ENCODE measurements at regions not wholly inside any gene's neighbourhood (a gene's known extent, or its start where the extent isn't known, plus 50 kb on each side); places are given as distances from the start of the nearest gene placed in this dataset.

GRCh38 chr10:30176182-30176581, 116.8 kb upstream of the JCAD start:
- Histone ChIP-seq H3K14ac (ENCODE audit: insufficient read depth, low read length) (no peak overlapping the region), H2BK120ac (ENCODE audit: low read depth, low read length, poor library complexity, severe bottlenecking) (no peak overlapping the region), H4K5ac (ENCODE audit: insufficient read length, low read depth, low read length) (no peak overlapping the region), H2AK5ac (ENCODE audit: insufficient read length, low read length) (no peak overlapping the region), H3K4ac (ENCODE audit: low read depth, low read length) (no peak overlapping the region), H3K23ac (ENCODE audit: insufficient read length, low read depth, low read length) (no peak overlapping the region), H4K20me1 (ENCODE audit: control insufficient read depth, insufficient read depth, insufficient read length) (no peaks in the 10 kb centered on the region), H2BK12ac (ENCODE audit: insufficient read length, low read depth, low read length) (no peak overlapping the region), H2BK5ac (ENCODE audit: insufficient read length, low read length) (no peak overlapping the region), H4K91ac (ENCODE audit: insufficient read length, low read depth, low read length) (no peak overlapping the region), H3K79me2 (ENCODE audit: insufficient read depth, low read length) (no peaks in the 10 kb centered on the region), H2AFZ (ENCODE audit: low read length) (no peak overlapping the region), H2BK20ac (ENCODE audit: low read depth, low read length, poor library complexity, severe bottlenecking) (no peak overlapping the region), H3T11ph (ENCODE audit: low read length) (no peak overlapping the region), H3K4me2 (ENCODE audit: insufficient read depth, insufficient read length, low read length) (no peak overlapping the region), H3K79me1 (ENCODE audit: insufficient read depth, low read depth, low read length, poor library complexity, severe bottlenecking) (no peaks in the 10 kb centered on the region), H3K56ac (ENCODE audit: insufficient read length, low read depth, low read length) (no peak overlapping the region), H3K27me3 (ENCODE audit: insufficient read depth, low read length) (no peaks in the 10 kb centered on the region), H2BK15ac (ENCODE audit: low read depth, low read length) (no peak overlapping the region), H3K18ac (ENCODE audit: insufficient read length, low read depth, low read length) (no peak overlapping the region), H3K9me3 (ENCODE audit: control insufficient read depth, low read depth, low read length) (no peaks in the 10 kb centered on the region), H3K23me2 (ENCODE audit: insufficient read length, low read depth, low read length, poor library complexity, severe bottlenecking) (no peaks in the 10 kb centered on the region), H3K9ac (ENCODE audit: extremely low read depth, insufficient read length, low read length) (no peak overlapping the region), H3K27ac (ENCODE audit: insufficient read length, low read depth, low read length) (no peak overlapping the region), H3K4me1 (ENCODE audit: insufficient read depth, low read length) (no peaks in the 10 kb centered on the region), H4K8ac (replicated peaks; ENCODE audit: insufficient read length, low read depth, low read length) (no peak overlapping the region)
- H3K9me3 Mint-ChIP-seq, result no peaks in the 10 kb centered on the region
- WGBS (ENCODE audit: extremely low coverage, insufficient read length, low lambda C conversion rate), result no CpG with 5 or more reads among the region's 9 CpGs
- no peak for TF ChIP-seq CTCF (conservative IDR thresholded peaks at IDR 0.05)
- no peaks in the 10 kb centered on the region for H3K27me3 Mint-ChIP-seq (ENCODE audit: low read depth)
- DNase-seq, result no peak
- H3K4me3 Mint-ChIP-seq, result no peak overlapping the region
- H3K27ac Mint-ChIP-seq, result no peak overlapping the region
- H3K4me1 Mint-ChIP-seq, result no peaks in the 10 kb centered on the region
- H3K36me3 Mint-ChIP-seq (ENCODE audit: insufficient read depth in 1 of 3, low read depth in 3 of 3), result no peaks in the 10 kb centered on the region
